ENCODE measurements at regions not wholly inside any gene's neighbourhood (a gene's known extent, or its start where the extent isn't known, plus 50 kb on each side); places are given as distances from the start of the nearest gene placed in this dataset.

- TF ChIP-seq, protein P1, sequence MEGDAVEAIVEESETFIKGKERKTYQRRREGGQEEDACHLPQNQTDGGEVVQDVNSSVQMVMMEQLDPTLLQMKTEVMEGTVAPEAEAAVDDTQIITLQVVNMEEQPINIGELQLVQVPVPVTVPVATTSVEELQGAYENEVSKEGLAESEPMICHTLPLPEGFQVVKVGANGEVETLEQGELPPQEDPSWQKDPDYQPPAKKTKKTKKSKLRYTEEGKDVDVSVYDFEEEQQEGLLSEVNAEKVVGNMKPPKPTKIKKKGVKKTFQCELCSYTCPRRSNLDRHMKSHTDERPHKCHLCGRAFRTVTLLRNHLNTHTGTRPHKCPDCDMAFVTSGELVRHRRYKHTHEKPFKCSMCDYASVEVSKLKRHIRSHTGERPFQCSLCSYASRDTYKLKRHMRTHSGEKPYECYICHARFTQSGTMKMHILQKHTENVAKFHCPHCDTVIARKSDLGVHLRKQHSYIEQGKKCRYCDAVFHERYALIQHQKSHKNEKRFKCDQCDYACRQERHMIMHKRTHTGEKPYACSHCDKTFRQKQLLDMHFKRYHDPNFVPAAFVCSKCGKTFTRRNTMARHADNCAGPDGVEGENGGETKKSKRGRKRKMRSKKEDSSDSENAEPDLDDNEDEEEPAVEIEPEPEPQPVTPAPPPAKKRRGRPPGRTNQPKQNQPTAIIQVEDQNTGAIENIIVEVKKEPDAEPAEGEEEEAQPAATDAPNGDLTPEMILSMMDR (IDR thresholded peaks at IDR 0.05): no peak
- TF ChIP-seq POLR2A (IDR thresholded peaks at IDR 0.05): no peak
Observed at GRCh38 chr13:50133358-50133953, 118.2 kb downstream of the KCNRG start.

Measured in body of pancreas (tissue), 4 donors.